Choroid plexus epithelial cell (primary cell): ENCODE measurements at regions not wholly inside any gene's neighbourhood (a gene's known extent, or its start where the extent isn't known, plus 50 kb on each side); places are given as distances from the start of the nearest gene placed in this dataset.

Experiments used
- DNase-seq: peaks from one replicate; pipeline ENCODE4 v3.0.0-alpha.2; 2010; ENCODE audit warnings: low read depth
- H3K4me3 ChIP-seq: 2 replicates; pipeline ENCODE4 v1.5.1; 2011; ENCODE audit warnings: low read depth, mild to moderate bottlenecking, control low read depth, low read length, moderate library complexity
- TF ChIP-seq, protein P1 (sequence below): conservative IDR thresholded peaks from 2 replicates; pipeline ENCODE4 v1.5.1; 2011; ENCODE audit warnings: low read depth, mild to moderate bottlenecking, control low read depth, inconsistent platforms, low read length, moderate library complexity

DNA sequence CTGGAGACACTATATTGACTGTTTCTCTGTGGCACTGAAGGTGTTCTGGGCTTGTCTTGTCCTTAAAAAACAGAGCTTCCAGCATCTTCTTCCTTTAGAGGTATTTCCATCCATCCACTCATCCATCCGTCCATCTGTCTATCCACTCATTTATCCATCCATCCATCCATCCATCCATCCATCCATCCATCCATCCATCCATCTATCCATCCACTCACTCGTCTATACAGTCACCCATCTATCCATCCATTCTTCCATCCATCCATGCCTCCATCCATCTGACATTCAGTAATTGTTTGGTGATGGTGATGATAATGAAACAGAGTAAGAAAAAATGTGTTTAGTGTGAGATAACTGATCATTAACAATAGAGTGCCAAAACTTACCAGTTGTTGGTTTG, 334.8 kb downstream of the NSG2 start:
- no peak for DNase-seq
- H3K4me3 ChIP-seq, result no peak overlapping the region
- TF ChIP-seq, protein P1, sequence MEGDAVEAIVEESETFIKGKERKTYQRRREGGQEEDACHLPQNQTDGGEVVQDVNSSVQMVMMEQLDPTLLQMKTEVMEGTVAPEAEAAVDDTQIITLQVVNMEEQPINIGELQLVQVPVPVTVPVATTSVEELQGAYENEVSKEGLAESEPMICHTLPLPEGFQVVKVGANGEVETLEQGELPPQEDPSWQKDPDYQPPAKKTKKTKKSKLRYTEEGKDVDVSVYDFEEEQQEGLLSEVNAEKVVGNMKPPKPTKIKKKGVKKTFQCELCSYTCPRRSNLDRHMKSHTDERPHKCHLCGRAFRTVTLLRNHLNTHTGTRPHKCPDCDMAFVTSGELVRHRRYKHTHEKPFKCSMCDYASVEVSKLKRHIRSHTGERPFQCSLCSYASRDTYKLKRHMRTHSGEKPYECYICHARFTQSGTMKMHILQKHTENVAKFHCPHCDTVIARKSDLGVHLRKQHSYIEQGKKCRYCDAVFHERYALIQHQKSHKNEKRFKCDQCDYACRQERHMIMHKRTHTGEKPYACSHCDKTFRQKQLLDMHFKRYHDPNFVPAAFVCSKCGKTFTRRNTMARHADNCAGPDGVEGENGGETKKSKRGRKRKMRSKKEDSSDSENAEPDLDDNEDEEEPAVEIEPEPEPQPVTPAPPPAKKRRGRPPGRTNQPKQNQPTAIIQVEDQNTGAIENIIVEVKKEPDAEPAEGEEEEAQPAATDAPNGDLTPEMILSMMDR, result no peak

DNA sequence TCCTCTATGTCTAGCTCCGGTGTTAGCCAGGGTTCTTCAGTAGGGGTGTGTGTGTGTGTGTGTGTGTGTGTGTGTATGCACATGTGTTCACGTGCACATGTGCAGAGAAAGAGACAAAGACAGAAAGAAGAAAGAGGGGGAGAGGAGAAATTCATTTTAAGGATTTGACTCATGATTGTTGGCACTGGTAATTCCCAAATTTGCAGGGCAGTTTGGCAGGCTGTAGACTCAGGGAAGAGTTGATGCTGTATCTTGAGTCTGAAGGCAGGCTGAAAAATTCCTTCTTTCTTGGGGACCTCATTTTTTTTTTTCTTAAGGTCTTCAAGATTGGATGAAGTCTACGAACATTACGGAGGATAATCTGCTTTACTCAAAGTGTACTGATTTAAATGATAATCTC, 335.7 kb downstream of the NSG2 start:
- TF ChIP-seq, protein P1, result no peak
- H3K4me3 ChIP-seq, result no peak overlapping the region
- DNase-seq, result no peak

DNA sequence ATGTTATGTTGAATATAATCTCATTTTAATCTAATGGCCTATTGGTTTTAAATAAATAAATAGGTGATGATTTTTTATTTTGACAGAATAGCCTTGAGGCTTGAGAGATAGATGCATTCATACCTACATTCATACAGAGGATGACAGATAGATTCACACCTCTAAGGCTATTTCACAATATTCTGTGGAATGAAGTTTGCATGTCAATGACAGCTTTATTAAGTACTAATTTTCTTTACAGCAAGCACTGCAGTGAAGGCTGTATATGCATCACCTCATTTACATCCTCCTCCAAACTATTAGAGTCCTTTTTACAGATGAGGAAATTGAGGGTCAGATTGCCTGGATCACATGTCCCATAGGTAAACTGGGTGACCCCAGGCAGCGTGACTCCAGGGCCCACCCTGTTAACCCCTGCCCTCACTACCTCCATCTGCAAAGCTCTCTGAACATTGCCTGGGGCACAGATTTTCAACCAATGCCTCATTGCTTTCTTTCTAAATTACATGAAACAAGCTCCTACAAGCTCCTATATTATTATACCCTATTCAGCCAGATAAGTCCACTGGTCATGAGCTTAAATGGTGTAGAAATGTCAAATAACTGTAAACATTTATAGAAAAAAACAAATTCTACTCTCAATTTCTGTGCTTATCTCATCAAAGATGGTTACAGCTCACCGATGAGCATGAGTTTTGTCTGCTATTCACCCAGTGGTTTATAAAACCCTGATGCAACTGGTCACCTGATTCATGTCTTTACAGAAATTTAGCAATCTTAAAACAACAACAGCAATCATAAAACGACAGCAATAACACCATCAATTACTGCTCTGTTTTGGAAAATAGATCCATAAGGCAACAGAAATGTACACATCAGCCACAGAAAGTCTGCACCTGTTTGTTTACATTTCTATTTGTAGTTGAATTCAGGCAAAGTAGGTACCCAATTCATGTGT, 338.0 kb downstream of the NSG2 start:
- no peak overlapping the region for H3K4me3 ChIP-seq
- DNase-seq, result peak; percentile 20
- TF ChIP-seq, protein P1, result no peak

DNA sequence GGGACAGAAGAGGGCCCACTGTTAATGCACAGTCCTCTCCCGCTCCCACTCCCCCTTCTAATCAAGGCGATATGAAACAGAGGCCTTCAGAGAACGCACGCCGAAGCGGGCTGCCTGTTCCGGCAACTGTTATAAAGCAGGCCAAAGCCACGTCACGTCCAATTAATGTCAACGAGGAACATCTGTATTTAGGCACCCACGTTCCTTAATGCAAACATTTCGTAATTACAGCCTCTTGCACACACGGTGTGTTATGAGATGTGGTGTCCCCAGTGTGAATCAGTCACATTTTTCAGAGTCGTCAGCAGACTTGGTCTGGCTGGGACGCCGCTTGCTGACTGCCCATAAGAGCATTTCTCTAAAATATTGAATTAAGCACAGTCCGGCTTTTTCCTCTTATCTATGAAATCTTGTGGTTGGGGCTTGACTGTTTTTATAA, 339.0 kb downstream of the NSG2 start:
- no peak overlapping the region for H3K4me3 ChIP-seq
- TF ChIP-seq, protein P1, result no peak
- peak; percentile 47 for DNase-seq

DNA sequence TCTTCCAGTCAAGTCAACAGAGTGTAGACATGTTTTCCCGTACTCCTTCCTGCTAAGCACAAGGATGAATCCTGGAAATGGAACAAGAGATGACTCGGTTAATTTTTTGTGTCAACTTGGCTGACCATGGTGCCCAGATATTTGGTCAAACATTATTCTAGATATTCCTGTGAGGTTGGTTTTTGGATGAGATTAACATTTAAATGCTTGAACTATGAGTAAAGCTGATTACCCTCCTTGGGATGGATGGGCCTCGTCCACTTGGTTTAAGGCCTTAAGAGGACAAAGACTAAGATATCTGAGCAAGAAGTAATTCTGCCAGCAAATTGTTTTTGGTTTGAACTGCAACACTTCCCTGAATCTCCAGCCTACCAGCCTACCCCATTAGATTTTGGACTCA, 338.1 kb upstream of the MSX2 start:
- H3K4me3 ChIP-seq, result no peak overlapping the region
- TF ChIP-seq, protein P1, result no peak
- no peak for DNase-seq

DNA sequence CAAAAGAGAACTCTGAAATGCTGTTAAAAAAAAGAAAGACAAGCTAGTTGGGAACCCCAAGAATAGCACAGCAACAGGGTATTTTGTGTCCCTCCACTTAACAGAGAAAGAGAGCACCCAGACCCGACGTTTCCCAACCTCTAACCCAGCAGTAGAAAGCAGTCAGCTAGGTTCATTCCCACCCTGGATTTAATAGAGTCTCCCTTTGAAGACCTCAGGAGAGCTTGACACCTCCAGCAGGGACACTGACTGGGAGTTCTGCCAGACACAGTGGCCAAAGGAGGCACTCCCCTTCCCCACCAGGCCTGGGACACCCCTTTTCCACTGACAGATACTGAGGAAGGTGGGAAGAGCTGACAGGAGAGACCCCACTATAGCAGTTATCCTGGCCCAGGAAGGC, 337.5 kb upstream of the MSX2 start:
- DNase-seq, result no peak
- TF ChIP-seq, protein P1, result no peak
- H3K4me3 ChIP-seq, result no peak overlapping the region

DNA sequence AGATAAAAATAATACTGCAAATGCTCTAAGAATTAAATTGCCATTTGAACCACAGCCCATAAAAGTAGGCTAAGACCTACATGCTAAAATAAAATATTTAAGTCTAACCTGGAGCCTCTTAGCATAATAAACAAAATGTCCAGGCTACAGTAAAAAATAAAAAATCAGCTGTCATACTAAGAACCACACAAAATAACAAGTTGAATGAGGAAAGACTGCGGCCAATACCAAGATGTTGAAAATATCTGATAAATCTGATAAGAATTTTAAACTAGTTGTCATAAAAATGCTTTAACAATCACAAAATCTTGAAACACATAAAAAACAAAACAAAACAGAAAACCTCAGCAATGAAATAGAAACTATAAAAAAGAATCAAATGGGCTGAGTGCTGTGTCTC, 336.9 kb upstream of the MSX2 start:
- H3K4me3 ChIP-seq, result no peak overlapping the region
- no peak for DNase-seq
- TF ChIP-seq, protein P1, result no peak
